ENCODE measurements at regions not wholly inside any gene's neighbourhood (a gene's known extent, or its start where the extent isn't known, plus 50 kb on each side); places are given as distances from the start of the nearest gene placed in this dataset.
"Not testable (repeated sequence)": the region's sequence is repeated elsewhere in the genome, so short reads cannot be mapped to it uniquely, and the experiment has no call there.

DNA sequence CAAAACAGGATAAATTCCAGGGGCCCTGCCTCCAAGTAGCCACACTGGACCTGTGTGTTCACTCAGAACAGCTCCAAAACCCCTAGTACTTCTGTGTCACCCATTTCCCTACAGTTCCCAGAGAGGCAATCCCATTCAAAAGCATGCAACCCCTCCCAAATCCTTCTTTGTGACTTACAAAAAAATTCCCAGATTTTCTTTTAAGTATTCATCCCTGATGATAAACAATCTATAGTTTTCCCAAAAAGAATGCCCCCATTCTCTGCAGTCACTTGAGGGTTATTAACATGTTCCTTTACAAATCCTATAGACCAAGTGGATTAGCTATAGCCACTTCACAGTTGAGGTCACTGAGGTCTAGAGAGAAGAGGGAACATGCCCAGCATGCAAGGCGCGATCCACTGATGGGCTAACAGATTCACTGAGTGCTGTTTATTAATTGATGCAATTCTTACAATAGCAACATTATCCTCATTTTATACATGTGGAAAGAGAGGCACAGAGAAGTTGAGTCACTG lies 85.4 kb downstream of the MYL12B start:
- no peak for TF ChIP-seq EP300 (IDR thresholded peaks at IDR 0.05)
- TF ChIP-seq POLR2A (IDR thresholded peaks at IDR 0.05) = no peak
- no peak for TF ChIP-seq CTCF (IDR thresholded peaks at IDR 0.05)
- TF ChIP-seq POLR2AphosphoS5 (IDR thresholded peaks at IDR 0.05) = no peak
- intact Hi-C loops (cut with DNase I) = loop anchor here (5.0 kb wide), 1 partner anchor 245 kb away; no protein-coding TSS in a partner anchor
- no peaks in the 10 kb centered on the region for H3K36me3 ChIP-seq
- no peak for DNase-seq
- H3K27me3 ChIP-seq = no peaks in the 10 kb centered on the region
- peaks cover 0 to 12% (median 9%) of the 10 kb centered on the region in 4 donors for H3K4me1 ChIP-seq
- H3K27ac ChIP-seq = no peak overlapping the region
- 98 to 99% methylated on average over 2 of the region's 2 CpGs for WGBS, 2 donors
- H3K9me3 ChIP-seq = no peaks in the 10 kb centered on the region
- H3K4me3 ChIP-seq = no peak overlapping the region

DNA sequence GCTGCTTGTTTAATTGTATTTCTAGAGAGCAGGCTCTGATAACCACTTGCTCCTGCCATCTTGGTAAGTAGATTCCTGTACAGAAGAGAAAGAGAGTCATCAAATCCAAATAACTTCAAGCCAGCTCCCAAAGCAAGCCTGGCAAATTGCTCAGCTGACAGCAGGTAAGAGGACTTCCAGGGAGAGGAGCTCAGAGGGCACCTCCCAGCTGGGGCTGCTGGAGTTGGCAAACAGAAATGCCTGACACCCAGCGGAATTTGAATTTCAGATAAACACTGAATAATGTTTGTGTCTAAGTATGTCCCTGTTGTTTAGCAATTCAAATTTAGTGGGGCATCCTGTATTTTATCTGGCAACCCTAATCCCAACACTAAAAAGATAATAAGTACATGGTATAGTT lies 86.2 kb downstream of the MYL12B start:
- TF ChIP-seq CTCF (IDR thresholded peaks at IDR 0.05) = no peak
- no peak for TF ChIP-seq POLR2A (IDR thresholded peaks at IDR 0.05)
- TF ChIP-seq EP300 (IDR thresholded peaks at IDR 0.05) = no peak
- TF ChIP-seq POLR2AphosphoS5 (IDR thresholded peaks at IDR 0.05) = no peak
- H3K27me3 ChIP-seq = no peaks in the 10 kb centered on the region
- 88 to 98% methylated on average over 1 of the region's 1 CpG for WGBS, 2 donors
- peaks cover 0 to 12% (median 9%) of the 10 kb centered on the region in 4 donors for H3K4me1 ChIP-seq
- no peak overlapping the region for H3K4me3 ChIP-seq
- DNase-seq = no peak
- no peak overlapping the region for H3K27ac ChIP-seq
- intact Hi-C loops (cut with DNase I) = loop anchor here (5.0 kb wide), 1 partner anchor 244 kb away; no protein-coding TSS in a partner anchor
- H3K9me3 ChIP-seq = no peaks in the 10 kb centered on the region
- H3K36me3 ChIP-seq = no peaks in the 10 kb centered on the region

DNA sequence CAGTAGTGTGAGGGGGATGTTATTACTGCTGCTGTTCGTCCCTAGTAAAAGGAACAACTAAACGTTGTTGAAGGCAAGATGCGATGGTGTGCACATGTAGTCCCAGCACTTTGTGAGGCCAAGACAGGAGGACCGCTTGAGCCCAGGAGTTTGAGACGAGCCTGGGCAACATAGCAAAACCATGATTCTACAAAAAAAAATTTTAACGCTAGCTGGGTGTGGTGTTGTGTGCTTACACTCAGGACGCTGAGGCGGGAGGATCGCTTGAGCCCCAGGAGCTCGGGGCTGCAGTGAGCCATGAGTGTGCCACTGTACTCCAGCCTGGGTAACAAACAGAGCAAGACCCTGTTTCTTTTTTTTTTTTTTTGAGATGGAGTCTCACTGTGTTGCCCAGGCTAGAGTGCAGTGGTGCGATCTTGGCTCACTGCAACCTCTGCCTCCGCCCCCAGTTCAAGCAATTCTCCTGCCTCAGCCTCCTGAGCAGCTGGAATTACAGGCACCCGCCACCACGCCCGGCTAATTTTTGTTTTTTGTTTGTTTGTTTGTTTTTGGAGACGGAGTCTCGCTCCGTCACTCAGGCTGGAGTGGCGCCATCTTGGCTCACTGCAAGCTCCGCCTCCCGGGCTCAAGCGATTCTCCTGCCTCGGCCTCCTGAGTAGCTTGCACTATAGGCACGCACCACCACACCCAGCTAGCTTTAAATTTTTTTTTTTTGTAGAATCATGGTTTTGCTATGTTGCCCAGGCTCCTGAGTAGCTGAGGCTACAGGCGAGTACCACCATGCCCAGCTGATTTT lies 87.3 kb downstream of the MYL12B start:
- H3K4me3 ChIP-seq, H3K27me3 ChIP-seq, H3K27ac ChIP-seq, DNase-seq, H3K9me3 ChIP-seq, H3K36me3 ChIP-seq: not testable (repeated sequence)
- intact Hi-C loops (cut with DNase I) = loop anchor here (5.0 kb wide), 1 partner anchor 243 kb away; no protein-coding TSS in a partner anchor
- WGBS, 2 donors = 97% methylated on average over 25 of the region's 25 CpGs
- H3K4me1 ChIP-seq = peaks cover 0 to 12% (median 9%) of the 10 kb centered on the region in 4 donors

GRCh38 chr18:3350021-3350420 lies 88.1 kb downstream of the MYL12B start:
- 84 to 93% methylated on average over 14 of the region's 14 CpGs for WGBS, 2 donors
- Histone ChIP-seq H3K4me1 (peaks cover 0 to 12% (median 9%) of the 10 kb centered on the region in 4 donors), H3K27ac (no peak overlapping the region), H3K9me3 (no peaks in the 10 kb centered on the region), H3K36me3 (no peaks in the 10 kb centered on the region), H3K4me3 (no peak overlapping the region), H3K27me3 (no peaks in the 10 kb centered on the region)
- no peak for TF ChIP-seq EP300 (IDR thresholded peaks at IDR 0.05)
- no peak for TF ChIP-seq CTCF (IDR thresholded peaks at IDR 0.05)
- TF ChIP-seq POLR2AphosphoS5 (IDR thresholded peaks at IDR 0.05) = no peak
- TF ChIP-seq POLR2A (IDR thresholded peaks at IDR 0.05) = no peak
- DNase-seq = no peak
- intact Hi-C loops (cut with DNase I) = no loop called here

DNA sequence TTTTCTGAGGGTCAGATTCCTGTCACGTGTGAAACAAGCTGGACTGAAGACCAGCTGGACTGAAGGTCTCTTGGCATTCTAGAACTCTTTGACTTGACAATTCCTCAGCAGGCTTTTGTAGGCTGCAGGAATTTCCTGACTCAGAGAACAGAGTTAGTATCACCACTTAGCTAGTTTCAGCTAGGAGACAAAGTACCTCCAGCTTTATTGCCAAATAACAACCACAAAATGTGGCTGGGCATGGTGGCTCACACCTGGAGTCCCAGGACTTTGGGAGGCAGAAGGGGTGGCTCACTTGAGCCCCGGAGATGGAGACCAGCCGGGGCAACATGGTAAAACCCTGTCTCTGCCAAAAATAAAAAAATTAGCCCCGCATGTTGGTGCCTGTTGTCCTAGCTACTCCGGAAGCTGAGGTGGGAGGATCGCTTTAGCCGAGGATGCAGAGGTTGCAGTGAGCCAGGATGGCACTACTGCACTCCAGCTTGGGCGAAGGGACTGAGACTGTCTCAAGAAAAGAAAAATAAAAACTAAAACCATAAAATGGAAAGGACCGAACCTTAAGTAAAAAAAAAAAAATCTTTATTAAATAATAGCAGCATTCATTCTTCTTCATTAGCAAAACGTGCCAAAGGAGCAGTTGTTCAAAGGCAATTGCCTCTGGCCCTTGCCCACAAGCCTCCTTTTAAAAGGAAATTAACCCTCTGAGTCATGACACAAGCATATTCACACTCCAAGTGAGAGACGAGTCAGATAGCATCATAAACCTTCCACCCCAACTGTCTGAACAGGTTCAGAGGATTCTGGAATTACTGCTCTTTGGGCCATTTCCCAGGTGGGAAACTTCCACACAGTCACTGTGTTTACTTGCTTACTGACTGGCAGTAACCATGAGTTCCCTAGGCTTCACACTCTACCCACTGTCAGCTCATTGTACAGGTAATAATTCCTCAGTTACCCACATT lies 88.9 kb downstream of the MYL12B start:
- H3K9me3 ChIP-seq = no peaks in the 10 kb centered on the region
- no peak overlapping the region for H3K27ac ChIP-seq
- WGBS, 2 donors = 69 to 79% methylated on average over 11 of the region's 11 CpGs
- H3K4me3 ChIP-seq = no peak overlapping the region
- TF ChIP-seq EP300 (IDR thresholded peaks at IDR 0.05) (no peak), CTCF (IDR thresholded peaks at IDR 0.05) (no peak), POLR2A (IDR thresholded peaks at IDR 0.05) (no peak), POLR2AphosphoS5 (IDR thresholded peaks at IDR 0.05) (no peak)
- H3K4me1 ChIP-seq = peaks cover 0 to 6% (median 5%) of the 10 kb centered on the region in 4 donors
- DNase-seq = no peak
- intact Hi-C loops (cut with DNase I) = no loop called here
- no peaks in the 10 kb centered on the region for H3K36me3 ChIP-seq
- H3K27me3 ChIP-seq = no peaks in the 10 kb centered on the region
